ENCODE measurements at regions not wholly inside any gene's neighbourhood (a gene's known extent, or its start where the extent isn't known, plus 50 kb on each side); places are given as distances from the start of the nearest gene placed in this dataset.
"Not testable (repeated sequence)": the region's sequence is repeated elsewhere in the genome, so short reads cannot be mapped to it uniquely, and the experiment has no call there.

DNA sequence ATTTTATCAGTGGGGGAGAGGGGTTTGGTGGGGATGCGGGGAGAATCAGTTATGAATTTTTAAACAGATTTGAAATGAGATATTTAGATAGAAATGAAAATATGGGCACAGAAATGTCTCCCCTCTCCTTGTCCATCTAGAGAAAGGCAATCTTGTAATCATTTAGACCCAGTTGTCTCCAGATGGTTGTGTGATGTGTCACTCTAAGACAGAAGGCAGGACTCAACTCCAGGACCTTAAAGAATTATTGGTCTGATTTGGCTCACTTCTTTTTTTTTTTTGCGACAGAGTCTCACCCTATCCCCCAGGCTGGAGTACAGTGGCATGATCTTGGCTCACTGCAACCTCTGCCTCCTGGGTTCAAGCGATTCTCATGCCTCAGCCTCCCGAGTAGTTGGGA lies 77.2 kb downstream of the EOMES start:
- H3K9ac ChIP-seq (ENCODE audit: low read length in 5 of 5): no peak overlapping the region
- no peaks in the 10 kb centered on the region for H3K4me1 ChIP-seq (ENCODE audit: control insufficient read depth in 5 of 5, insufficient read depth in 5 of 5, low read length in 5 of 5)
- no peaks in the 10 kb centered on the region for H3K27me3 ChIP-seq (ENCODE audit: control insufficient read depth in 5 of 5, insufficient read depth in 4 of 5, low read length in 5 of 5)
- H3K4me3 ChIP-seq (ENCODE audit: low read depth in 1 of 5, low read length in 5 of 5): no peak overlapping the region
- no peaks in the 10 kb centered on the region for H3K36me3 ChIP-seq (ENCODE audit: control insufficient read depth in 5 of 5, insufficient read depth in 5 of 5, low read length in 5 of 5)
- no peaks in the 10 kb centered on the region for H3K9me3 ChIP-seq (ENCODE audit: control insufficient read depth in 5 of 5, low read length in 5 of 5)
- no peak overlapping the region for H3K27ac ChIP-seq (ENCODE audit: low read depth, low read length)

DNA sequence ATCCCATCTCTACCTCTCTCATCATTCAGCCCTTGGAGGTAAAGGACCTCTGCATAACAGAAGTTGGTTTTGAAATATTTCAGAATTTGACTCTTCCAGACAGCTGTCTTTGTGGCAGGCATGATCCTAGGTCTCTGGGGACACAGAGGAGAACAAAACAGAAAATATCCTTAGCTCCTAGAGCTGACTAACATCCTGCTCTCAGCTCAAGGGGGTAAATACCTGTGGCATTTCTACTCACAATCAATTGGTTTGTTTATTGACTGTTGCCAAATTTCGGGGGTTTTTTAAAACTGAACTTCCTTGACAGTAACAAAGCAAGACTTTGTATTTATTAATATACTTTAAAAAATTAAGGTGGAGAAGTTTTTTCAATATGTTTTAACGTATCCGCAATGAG lies 78.8 kb downstream of the EOMES start:
- H3K27me3 ChIP-seq (ENCODE audit: control insufficient read depth in 5 of 5, insufficient read depth in 4 of 5, low read length in 5 of 5): no peaks in the 10 kb centered on the region
- H3K9ac ChIP-seq (ENCODE audit: low read length in 5 of 5): no peak overlapping the region
- no peaks in the 10 kb centered on the region for H3K4me1 ChIP-seq (ENCODE audit: control insufficient read depth in 5 of 5, insufficient read depth in 5 of 5, low read length in 5 of 5)
- no peak overlapping the region for H3K27ac ChIP-seq (ENCODE audit: low read depth, low read length)
- no peaks in the 10 kb centered on the region for H3K9me3 ChIP-seq (ENCODE audit: control insufficient read depth in 5 of 5, low read length in 5 of 5)
- no peaks in the 10 kb centered on the region for H3K36me3 ChIP-seq (ENCODE audit: control insufficient read depth in 5 of 5, insufficient read depth in 5 of 5, low read length in 5 of 5)
- H3K4me3 ChIP-seq (ENCODE audit: low read depth in 1 of 5, low read length in 5 of 5): no peak overlapping the region

DNA sequence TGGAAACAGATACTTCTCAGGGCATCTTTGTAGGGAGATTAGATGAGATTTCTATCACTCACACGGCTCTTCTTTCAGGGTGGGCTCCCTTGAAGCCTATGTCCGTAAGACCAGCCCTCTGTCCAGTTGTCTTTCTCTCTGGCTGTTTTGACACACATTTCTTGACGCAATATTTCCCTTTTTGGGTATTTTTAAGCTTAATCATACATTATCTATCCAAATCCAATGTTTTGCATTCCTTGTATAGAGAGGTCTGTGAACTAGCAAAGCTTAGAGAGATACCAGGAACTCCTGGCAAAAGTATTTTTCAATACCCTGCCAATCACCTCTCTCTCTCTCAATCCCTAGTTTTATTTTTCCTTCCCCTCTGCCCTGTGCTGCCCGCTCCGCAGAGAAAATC lies 79.3 kb downstream of the EOMES start:
- Histone ChIP-seq H3K9ac (ENCODE audit: low read length in 5 of 5) (no peak overlapping the region), H3K27me3 (ENCODE audit: control insufficient read depth in 5 of 5, insufficient read depth in 4 of 5, low read length in 5 of 5) (no peaks in the 10 kb centered on the region), H3K27ac (ENCODE audit: low read depth, low read length) (no peak overlapping the region), H3K9me3 (ENCODE audit: control insufficient read depth in 5 of 5, low read length in 5 of 5) (no peaks in the 10 kb centered on the region), H3K36me3 (ENCODE audit: control insufficient read depth in 5 of 5, insufficient read depth in 5 of 5, low read length in 5 of 5) (no peaks in the 10 kb centered on the region), H3K4me1 (ENCODE audit: control insufficient read depth in 5 of 5, insufficient read depth in 5 of 5, low read length in 5 of 5) (no peaks in the 10 kb centered on the region), H3K4me3 (ENCODE audit: low read depth in 1 of 5, low read length in 5 of 5) (no peak overlapping the region)

DNA sequence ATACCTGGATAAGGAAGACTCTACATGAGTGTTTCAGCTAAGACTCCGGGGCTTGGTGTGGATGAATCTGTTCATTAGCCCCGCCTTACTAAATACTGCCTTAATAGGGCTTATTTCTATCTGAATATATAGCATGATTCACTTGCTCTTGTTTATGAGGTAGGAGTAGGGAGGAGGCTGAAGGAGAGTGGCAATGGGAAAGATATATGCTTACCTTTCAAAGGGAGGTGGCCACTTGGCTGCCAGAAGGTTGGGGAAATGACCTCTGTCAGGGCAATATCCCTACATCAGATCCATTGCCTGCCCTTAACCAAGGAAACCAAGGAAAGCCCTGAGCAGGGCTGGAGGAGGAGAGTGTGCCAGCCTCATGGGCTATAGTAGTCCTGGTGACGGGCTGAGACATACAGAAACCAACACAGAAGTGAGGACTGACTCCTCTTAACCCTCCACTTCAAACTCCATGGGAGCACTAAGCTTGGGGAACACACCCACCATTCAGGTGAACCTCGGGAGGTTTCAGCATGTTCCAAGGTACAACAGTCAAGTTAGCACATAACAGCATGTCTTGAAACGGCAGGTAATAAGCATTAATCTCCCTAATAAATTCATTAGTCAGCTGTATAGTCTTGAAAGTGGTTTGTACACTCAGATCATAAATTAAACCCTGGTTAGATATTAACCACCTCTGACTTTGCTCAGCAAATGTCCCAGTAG lies 80.1 kb downstream of the EOMES start:
- Histone ChIP-seq H3K27ac (ENCODE audit: low read depth, low read length) (no peak overlapping the region), H3K4me3 (ENCODE audit: low read depth in 1 of 5, low read length in 5 of 5) (no peak overlapping the region), H3K36me3 (ENCODE audit: control insufficient read depth in 5 of 5, insufficient read depth in 5 of 5, low read length in 5 of 5) (no peaks in the 10 kb centered on the region), H3K27me3 (ENCODE audit: control insufficient read depth in 5 of 5, insufficient read depth in 4 of 5, low read length in 5 of 5) (no peaks in the 10 kb centered on the region), H3K4me1 (ENCODE audit: control insufficient read depth in 5 of 5, insufficient read depth in 5 of 5, low read length in 5 of 5) (no peaks in the 10 kb centered on the region), H3K9ac (ENCODE audit: low read length in 5 of 5) (no peak overlapping the region), H3K9me3 (ENCODE audit: control insufficient read depth in 5 of 5, low read length in 5 of 5) (no peaks in the 10 kb centered on the region)

DNA sequence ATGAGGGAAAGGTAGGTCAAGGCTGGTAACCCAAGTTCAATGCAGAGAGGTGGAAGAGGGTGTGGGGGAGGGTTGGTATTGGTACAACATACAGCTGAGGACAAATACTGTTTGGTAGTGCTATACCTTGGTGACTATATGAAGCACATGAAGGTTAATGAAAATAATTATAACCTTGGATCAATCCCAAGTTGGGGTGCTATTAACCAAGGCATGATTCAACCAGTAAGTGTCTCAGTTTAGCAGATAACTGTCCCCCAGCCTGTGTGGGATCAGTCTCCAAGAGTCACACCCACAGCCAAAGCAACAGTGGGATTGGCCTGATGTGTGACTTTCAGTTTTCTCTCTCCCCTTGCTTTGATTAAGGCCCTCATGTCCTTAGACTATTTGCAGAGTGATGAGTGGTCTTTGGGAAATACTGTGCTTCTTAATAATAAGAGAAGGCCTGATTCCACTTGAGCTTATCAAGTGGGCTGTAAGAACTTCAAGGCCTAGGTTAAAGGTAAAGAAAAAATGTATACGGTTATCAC lies 80.8 kb downstream of the EOMES start:
- Histone ChIP-seq H3K4me1 (ENCODE audit: control insufficient read depth in 5 of 5, insufficient read depth in 5 of 5, low read length in 5 of 5) (no peaks in the 10 kb centered on the region), H3K27ac (ENCODE audit: low read depth, low read length) (no peak overlapping the region), H3K9ac (ENCODE audit: low read length in 5 of 5) (no peak overlapping the region)

DNA sequence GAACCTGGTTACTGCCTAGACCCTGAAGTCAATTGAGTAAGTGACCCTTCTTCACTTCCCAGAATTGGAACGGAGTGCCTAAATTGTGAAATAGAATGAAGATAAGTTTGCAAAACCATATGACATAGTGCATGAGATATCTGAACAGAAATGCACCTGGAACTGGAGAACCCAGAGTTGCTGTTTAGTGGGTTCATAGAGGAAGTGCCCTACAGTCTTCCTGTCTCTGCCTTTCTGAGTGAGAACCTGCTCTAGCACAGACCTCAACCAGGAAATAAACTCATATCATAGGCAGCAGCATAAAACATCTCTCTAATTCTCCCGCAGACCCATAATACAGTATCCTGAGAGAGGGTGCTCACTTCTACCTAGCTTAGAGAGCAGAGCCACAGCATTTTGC lies 82.9 kb downstream of the EOMES start:
- H3K27me3 ChIP-seq (ENCODE audit: control insufficient read depth in 5 of 5, insufficient read depth in 4 of 5, low read length in 5 of 5): no peaks in the 10 kb centered on the region
- no peak overlapping the region for H3K27ac ChIP-seq (ENCODE audit: low read depth, low read length)

More for the DNA sequence above, 80.8 kb downstream of the EOMES start:
- H3K27me3 ChIP-seq (ENCODE audit: control insufficient read depth in 5 of 5, insufficient read depth in 4 of 5, low read length in 5 of 5): no peaks in the 10 kb centered on the region
- H3K4me3 ChIP-seq (ENCODE audit: low read depth in 1 of 5, low read length in 5 of 5): no peak overlapping the region
- H3K36me3 ChIP-seq (ENCODE audit: control insufficient read depth in 5 of 5, insufficient read depth in 5 of 5, low read length in 5 of 5): no peaks in the 10 kb centered on the region
- H3K9me3 ChIP-seq (ENCODE audit: control insufficient read depth in 5 of 5, low read length in 5 of 5): no peaks in the 10 kb centered on the region

DNA sequence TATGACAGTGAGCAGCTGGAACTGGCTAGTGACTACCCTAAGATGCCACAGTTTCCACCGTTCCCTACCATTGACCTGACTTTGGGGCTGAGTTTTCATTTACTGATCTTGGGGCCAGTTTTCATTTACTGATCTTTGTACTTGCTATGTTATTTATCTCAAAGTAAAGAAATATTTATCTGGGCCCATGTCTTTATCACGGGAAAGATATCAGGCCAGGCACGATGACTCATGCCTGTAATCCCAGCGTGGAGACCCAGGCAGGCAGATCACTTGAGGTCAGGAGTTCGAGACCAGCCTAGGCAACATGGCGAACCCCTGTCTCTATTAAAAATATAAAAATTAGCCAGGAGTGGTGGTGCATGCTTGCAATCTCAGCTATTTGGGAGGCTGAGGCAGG lies 83.5 kb downstream of the EOMES start:
- H3K36me3 ChIP-seq (ENCODE audit: control insufficient read depth in 5 of 5, insufficient read depth in 5 of 5, low read length in 5 of 5): no peaks in the 10 kb centered on the region
- H3K27ac ChIP-seq (ENCODE audit: low read depth, low read length): no peak overlapping the region
- no peak overlapping the region for H3K9ac ChIP-seq (ENCODE audit: low read length in 5 of 5)
- H3K4me3 ChIP-seq (ENCODE audit: low read depth in 1 of 5, low read length in 5 of 5): no peak overlapping the region
- H3K27me3 ChIP-seq (ENCODE audit: control insufficient read depth in 5 of 5, insufficient read depth in 4 of 5, low read length in 5 of 5): no peaks in the 10 kb centered on the region
- no peaks in the 10 kb centered on the region for H3K9me3 ChIP-seq (ENCODE audit: control insufficient read depth in 5 of 5, low read length in 5 of 5)
- H3K4me1 ChIP-seq (ENCODE audit: control insufficient read depth in 5 of 5, insufficient read depth in 5 of 5, low read length in 5 of 5): peaks cover 0 to 1% (median 0%) of the 10 kb centered on the region in 5 donors

More for the DNA sequence above, 82.9 kb downstream of the EOMES start:
- H3K9ac ChIP-seq (ENCODE audit: low read length in 5 of 5): no peak overlapping the region
- H3K36me3 ChIP-seq (ENCODE audit: control insufficient read depth in 5 of 5, insufficient read depth in 5 of 5, low read length in 5 of 5): no peaks in the 10 kb centered on the region
- H3K9me3 ChIP-seq (ENCODE audit: control insufficient read depth in 5 of 5, low read length in 5 of 5): no peaks in the 10 kb centered on the region
- no peak overlapping the region for H3K4me3 ChIP-seq (ENCODE audit: low read depth in 1 of 5, low read length in 5 of 5)
- H3K4me1 ChIP-seq (ENCODE audit: control insufficient read depth in 5 of 5, insufficient read depth in 5 of 5, low read length in 5 of 5): no peaks in the 10 kb centered on the region

DNA sequence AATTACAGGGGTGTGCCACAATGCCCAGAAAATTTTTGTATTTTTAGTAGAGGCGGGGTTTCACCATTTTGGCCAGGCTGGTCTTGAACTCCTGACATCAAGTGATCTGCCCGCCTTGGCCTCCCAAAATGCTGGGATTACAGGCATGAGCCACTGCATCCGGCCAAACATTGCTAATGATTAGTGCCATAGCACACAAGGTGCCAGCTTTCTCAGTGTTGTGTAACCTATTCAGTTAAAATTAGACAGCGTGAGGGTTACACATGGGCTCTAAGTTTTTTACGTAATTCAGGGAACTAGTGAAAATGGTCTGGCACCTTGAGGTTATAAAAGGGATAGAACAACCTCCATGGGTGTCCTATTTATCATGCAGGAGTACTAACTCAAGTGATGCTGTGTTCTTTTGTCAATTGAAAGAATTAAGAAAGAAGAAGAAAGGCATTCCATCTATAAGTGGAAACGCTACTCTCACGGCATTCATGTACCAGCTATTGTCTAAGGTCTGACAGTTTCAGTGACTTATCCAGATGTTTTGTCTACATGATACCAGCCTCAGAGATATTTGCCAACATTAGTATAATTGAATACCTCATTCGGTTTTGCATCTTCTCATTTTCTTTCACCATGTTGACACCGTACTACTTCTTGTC lies 84.7 kb downstream of the EOMES start:
- no peaks in the 10 kb centered on the region for H3K9me3 ChIP-seq (ENCODE audit: control insufficient read depth in 5 of 5, low read length in 5 of 5)
- no peak overlapping the region for H3K27ac ChIP-seq (ENCODE audit: low read depth, low read length)
- no peaks in the 10 kb centered on the region for H3K36me3 ChIP-seq (ENCODE audit: control insufficient read depth in 5 of 5, insufficient read depth in 5 of 5, low read length in 5 of 5)
- H3K4me1 ChIP-seq (ENCODE audit: control insufficient read depth in 5 of 5, insufficient read depth in 5 of 5, low read length in 5 of 5): peaks cover 0 to 9% (median 3%) of the 10 kb centered on the region in 5 donors
- H3K4me3 ChIP-seq (ENCODE audit: low read depth in 1 of 5, low read length in 5 of 5): no peak overlapping the region
- H3K9ac ChIP-seq (ENCODE audit: low read length in 5 of 5): no peak overlapping the region
- H3K27me3 ChIP-seq (ENCODE audit: control insufficient read depth in 5 of 5, insufficient read depth in 4 of 5, low read length in 5 of 5): no peaks in the 10 kb centered on the region

DNA sequence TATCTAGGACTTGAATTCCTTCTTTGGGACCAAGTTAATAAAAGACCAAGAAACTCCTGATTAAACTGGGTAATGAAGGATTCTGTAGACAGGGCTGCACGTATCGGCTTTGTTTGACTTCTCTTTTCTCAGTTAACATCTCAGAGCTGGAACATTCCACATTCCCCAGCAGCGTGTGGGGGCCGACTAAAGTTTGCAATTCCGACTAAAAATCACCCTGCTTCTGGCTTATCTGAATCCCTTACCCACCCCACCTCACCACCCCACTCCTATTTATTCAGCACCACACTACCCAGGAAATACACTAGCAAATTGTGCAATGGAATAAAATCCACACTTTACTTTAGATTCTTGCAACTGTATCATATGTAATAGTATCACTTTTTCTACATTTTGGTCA lies 87.1 kb downstream of the EOMES start:
- not testable (repeated sequence) for H3K27ac ChIP-seq (ENCODE audit: low read depth, low read length); H3K27me3 ChIP-seq (ENCODE audit: control insufficient read depth in 5 of 5, insufficient read depth in 4 of 5, low read length in 5 of 5); H3K4me3 ChIP-seq (ENCODE audit: low read depth in 1 of 5, low read length in 5 of 5); H3K9me3 ChIP-seq (ENCODE audit: control insufficient read depth in 5 of 5, low read length in 5 of 5); H3K36me3 ChIP-seq (ENCODE audit: control insufficient read depth in 5 of 5, insufficient read depth in 5 of 5, low read length in 5 of 5); H3K9ac ChIP-seq (ENCODE audit: low read length in 5 of 5)
- H3K4me1 ChIP-seq (ENCODE audit: control insufficient read depth in 5 of 5, insufficient read depth in 5 of 5, low read length in 5 of 5): peaks cover 0 to 12% (median 3%) of the 10 kb centered on the region in 5 donors

DNA sequence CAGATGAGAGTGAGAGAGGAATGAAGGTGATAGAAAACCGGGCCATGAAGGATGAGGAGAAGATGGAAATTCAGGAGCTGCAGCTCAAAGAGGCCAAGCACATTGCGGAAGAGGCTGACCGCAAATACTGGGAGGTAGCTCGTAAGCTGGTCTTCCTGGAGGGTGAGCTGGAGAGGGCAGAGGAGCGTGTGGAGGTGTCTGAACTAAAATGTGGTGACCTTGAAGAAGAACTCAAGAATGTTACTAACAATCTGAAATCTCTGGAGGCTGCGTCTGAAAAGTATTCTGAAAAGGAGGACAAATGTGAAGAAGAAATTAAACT lies 88.9 kb downstream of the EOMES start:
- Histone ChIP-seq H3K27ac (ENCODE audit: low read depth, low read length) (peak overlapping the region; percentile 41), H3K27me3 (ENCODE audit: control insufficient read depth in 5 of 5, insufficient read depth in 4 of 5, low read length in 5 of 5) (no peaks in the 10 kb centered on the region), H3K4me3 (ENCODE audit: low read depth in 1 of 5, low read length in 5 of 5) (peak overlapping the region; percentile 62 to 88 (median 79)), H3K4me1 (ENCODE audit: control insufficient read depth in 5 of 5, insufficient read depth in 5 of 5, low read length in 5 of 5) (peaks cover 0 to 12% (median 3%) of the 10 kb centered on the region in 5 donors), H3K36me3 (ENCODE audit: control insufficient read depth in 5 of 5, insufficient read depth in 5 of 5, low read length in 5 of 5) (no peaks in the 10 kb centered on the region), H3K9me3 (ENCODE audit: control insufficient read depth in 5 of 5, low read length in 5 of 5) (no peaks in the 10 kb centered on the region), H3K9ac (ENCODE audit: low read length in 5 of 5) (peak overlapping the region in 4 of 5 donors; percentile 53 to 75 (median 65))
